Loucy (cell line): ENCODE measurements at regions not wholly inside any gene's neighbourhood (a gene's known extent, or its start where the extent isn't known, plus 50 kb on each side); places are given as distances from the start of the nearest gene placed in this dataset.

ENCODE experiments used
- EZH2phosphoT487 ChIP-seq: fragments of 200-600 bp; IDR thresholded peaks from 2 replicates; pipeline ENCODE4 v1.6.1; 2018; ENCODE audit warnings: antibody characterized with exemption, mild to moderate bottlenecking, moderate library complexity, borderline replicate concordance
- TF ChIP-seq, protein P1 (sequence below): fragments of 200-600 bp; sonication (generic); conservative IDR thresholded peaks from 2 replicates; pipeline ENCODE4 v1.5.1; 2014; ENCODE audit warnings: mild to moderate bottlenecking, antibody characterized with exemption, low read length

DNA sequence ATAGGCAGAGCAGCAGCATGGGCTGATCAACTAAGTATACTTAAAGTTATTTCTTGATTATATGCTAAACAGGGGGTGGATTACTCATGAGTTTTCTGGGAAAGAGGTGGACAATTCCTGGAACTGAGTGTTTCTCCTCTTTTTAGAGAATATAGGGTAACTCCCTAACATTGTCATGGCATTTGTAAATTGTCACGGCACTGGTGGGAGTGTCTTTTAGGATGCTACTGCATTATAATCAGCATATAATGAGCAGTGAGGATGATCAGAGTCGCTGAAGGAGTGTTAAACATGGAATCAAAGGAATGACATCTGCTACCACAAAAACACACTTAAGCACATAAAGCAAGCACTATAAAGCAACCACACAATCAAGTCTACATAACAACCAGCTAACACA, 66.5 kb downstream of the SPIN4 start:
- TF ChIP-seq, protein P1, sequence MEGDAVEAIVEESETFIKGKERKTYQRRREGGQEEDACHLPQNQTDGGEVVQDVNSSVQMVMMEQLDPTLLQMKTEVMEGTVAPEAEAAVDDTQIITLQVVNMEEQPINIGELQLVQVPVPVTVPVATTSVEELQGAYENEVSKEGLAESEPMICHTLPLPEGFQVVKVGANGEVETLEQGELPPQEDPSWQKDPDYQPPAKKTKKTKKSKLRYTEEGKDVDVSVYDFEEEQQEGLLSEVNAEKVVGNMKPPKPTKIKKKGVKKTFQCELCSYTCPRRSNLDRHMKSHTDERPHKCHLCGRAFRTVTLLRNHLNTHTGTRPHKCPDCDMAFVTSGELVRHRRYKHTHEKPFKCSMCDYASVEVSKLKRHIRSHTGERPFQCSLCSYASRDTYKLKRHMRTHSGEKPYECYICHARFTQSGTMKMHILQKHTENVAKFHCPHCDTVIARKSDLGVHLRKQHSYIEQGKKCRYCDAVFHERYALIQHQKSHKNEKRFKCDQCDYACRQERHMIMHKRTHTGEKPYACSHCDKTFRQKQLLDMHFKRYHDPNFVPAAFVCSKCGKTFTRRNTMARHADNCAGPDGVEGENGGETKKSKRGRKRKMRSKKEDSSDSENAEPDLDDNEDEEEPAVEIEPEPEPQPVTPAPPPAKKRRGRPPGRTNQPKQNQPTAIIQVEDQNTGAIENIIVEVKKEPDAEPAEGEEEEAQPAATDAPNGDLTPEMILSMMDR = no peak
- no peak for TF ChIP-seq EZH2phosphoT487
